Stomach (tissue), 4 donors: ENCODE measurements at regions not wholly inside any gene's neighbourhood (a gene's known extent, or its start where the extent isn't known, plus 50 kb on each side); places are given as distances from the start of the nearest gene placed in this dataset.

ENCODE experiments used
- POLR2A ChIP-seq, 4 donors: fragments of 450-650 bp; IDR thresholded peaks; one replicate each; pipeline ENCODE4 v1.6.1; 2016; ENCODE audit warnings: antibody characterized with exemption in 4 of 4, control low read depth in 2 of 4, mild to moderate bottlenecking in 1 of 4, moderate library complexity in 1 of 4
- POLR2AphosphoS5 ChIP-seq, 3 donors: sonication (generic); formaldehyde crosslinking; IDR thresholded peaks; one replicate each; pipeline ENCODE4 v1.6.1; 2016; ENCODE audit warnings: antibody characterized with exemption in 3 of 3
- TF ChIP-seq, protein P1 (sequence below), 7 experiments: fragments of 450-650 bp in 4 of 7; fragments of 200-600 bp in 3 of 7; sonication (generic) in 3 of 7; IDR thresholded peaks; one replicate each; pipeline ENCODE4 v1.5.1; 2016 to 2019; ENCODE audit warnings: antibody characterized with exemption in 7 of 7, control low read depth in 2 of 7, mild to moderate bottlenecking in 1 of 7

DNA sequence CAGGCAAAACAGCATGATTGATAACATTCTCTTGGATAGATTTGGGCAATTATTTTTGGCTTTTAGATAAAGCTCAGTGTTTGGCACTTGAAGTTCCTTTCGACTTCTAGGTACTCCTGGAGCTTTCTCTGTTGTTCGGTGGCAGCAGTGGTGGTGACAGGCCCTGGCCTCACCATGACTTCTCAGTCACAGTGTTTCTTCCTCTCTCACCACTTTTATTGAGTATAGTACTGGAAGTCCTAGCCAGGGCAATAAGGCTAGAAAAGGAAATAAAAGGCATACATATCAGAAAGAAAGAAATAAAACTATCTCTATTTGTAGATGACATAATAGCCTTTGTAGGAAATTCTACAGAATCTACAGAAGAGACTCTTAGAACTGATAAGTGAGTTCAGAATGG is 101.2 kb upstream of the SIRPG start:
- TF ChIP-seq POLR2A (IDR thresholded peaks at IDR 0.05), result no peak
- TF ChIP-seq POLR2AphosphoS5 (IDR thresholded peaks at IDR 0.05), result no peak
- TF ChIP-seq, protein P1, sequence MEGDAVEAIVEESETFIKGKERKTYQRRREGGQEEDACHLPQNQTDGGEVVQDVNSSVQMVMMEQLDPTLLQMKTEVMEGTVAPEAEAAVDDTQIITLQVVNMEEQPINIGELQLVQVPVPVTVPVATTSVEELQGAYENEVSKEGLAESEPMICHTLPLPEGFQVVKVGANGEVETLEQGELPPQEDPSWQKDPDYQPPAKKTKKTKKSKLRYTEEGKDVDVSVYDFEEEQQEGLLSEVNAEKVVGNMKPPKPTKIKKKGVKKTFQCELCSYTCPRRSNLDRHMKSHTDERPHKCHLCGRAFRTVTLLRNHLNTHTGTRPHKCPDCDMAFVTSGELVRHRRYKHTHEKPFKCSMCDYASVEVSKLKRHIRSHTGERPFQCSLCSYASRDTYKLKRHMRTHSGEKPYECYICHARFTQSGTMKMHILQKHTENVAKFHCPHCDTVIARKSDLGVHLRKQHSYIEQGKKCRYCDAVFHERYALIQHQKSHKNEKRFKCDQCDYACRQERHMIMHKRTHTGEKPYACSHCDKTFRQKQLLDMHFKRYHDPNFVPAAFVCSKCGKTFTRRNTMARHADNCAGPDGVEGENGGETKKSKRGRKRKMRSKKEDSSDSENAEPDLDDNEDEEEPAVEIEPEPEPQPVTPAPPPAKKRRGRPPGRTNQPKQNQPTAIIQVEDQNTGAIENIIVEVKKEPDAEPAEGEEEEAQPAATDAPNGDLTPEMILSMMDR (IDR thresholded peaks at IDR 0.05), result no peak
